Fibroblast of skin of right quadriceps (primary cell): ENCODE measurements at regions not wholly inside any gene's neighbourhood (a gene's known extent, or its start where the extent isn't known, plus 50 kb on each side); places are given as distances from the start of the nearest gene placed in this dataset.
"Not testable (repeated sequence)": the region's sequence is repeated elsewhere in the genome, so short reads cannot be mapped to it uniquely, and the experiment has no call there.

Experiments
- DNase-seq: peaks from one replicate; pipeline ENCODE4 v3.0.0-alpha.2; 2013

- DNase-seq, result no peak
Measured at GRCh38 chr11:70595452-70595851, 197.1 kb downstream of the CTTN start.

DNA sequence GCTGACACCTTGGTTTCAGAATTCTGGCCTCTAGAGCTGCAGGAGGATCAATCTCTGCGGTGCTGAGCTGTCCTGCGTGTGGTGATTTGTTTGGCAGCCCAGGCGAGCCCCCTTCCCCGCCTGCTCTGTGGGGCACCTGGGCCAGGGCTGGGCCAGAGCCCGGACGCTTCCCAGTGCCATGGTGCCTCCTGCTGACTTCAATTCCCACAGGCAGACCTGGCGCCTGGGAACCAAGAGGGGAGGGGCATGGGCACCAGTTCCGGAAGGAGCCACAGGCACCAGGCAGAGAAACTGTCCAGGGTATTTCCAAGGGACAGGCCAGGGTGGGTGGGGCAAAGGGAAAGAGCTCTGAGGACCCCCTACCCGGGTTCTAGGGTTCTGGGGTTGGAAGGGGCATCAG lies 197.8 kb downstream of the CTTN start:
- no peak for DNase-seq

DNA sequence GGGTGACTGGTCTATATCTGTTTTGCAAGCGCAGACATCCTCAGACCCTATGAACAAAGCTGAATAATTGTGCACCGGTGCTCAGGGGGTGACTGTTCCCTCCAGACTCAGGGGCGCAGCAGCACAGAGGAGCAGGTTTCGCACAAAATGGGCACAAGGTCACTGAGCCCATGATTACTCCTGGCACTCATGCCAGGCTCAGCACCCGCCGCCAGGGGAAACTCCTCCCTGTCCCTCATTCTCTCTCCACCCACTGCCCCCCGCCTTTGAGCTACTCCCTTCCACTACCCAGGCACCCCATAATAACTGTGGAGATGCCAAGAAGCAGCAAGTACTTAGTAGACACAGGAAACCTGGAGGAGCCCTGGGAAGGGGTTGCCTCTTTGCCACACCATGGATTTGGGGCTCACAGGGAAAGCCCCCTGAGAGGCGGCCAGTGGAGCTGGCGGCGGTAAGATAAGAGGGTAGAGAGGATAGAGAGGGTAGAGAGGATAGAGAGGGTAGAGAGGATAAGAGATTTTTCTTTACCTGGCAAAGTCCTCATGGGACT lies 198.8 kb downstream of the CTTN start:
- DNase-seq, result no peak

GRCh38 chr11:70597751-70598625 lies 199.7 kb downstream of the CTTN start:
- DNase-seq, result no peak

- DNase-seq, result not testable (repeated sequence)
Measured at GRCh38 chr11:70600911-70601415, 202.6 kb downstream of the CTTN start.

GRCh38 chr11:70601861-70602538 lies 203.7 kb downstream of the CTTN start:
- no peak for DNase-seq

DNA sequence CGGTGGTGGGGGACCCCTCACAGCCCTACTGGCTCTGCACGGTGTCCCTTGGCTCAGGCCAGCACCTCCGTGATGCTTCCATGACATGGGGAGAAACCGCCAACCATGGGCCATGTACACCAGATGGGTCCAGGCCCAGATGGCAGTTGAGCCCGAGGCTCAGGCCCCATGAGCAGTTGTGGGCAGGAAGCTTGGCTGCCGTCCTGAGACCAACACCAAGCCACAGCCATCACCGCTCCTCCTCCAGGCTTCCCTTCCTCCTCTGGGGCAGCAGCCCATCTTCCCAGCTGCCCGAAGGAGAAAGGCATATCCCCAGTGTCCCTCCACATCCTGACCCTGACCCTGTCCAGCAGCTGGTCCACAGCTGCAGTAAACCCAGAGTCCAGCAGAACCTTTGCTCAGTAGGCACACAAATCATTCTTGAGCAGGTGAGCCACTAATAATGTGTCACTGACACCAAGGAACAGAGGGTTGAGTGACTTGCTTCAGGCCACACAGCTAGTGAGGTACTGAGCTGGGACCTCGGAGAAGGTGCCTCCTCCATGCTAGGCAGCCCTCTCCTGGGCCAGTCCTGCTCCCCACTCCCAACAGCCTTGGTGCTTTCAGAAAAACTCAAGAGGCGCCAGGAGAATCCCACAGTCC lies 204.9 kb downstream of the CTTN start:
- no peak for DNase-seq

DNA sequence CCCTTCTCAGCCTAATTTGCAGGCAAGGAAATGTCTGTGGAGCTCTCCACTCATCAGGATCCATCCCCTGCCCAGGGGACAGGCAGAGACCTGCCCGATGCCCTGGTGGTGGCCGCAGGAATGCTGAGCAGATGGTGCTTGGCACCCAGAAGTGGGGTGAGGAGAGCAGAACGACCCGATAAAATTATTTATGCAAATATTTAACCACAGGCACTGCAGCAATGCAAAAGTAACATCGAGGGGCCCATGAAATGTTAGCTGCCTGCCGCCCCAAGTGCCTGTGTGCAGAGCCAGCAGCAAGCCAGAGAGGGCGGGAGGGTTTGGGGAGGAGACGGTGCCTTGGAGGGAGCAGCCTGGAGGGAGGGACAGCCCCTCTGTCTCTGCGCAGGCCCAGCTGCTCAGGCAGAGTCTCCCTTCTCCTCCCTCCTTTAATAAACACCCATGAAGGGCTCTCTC lies 205.5 kb downstream of the CTTN start:
- no peak for DNase-seq

GRCh38 chr11:70604221-70604620 lies 205.9 kb downstream of the CTTN start:
- no peak for DNase-seq

- no peak for DNase-seq
Measured at GRCh38 chr11:70604630-70605467, 206.5 kb downstream of the CTTN start.

DNA sequence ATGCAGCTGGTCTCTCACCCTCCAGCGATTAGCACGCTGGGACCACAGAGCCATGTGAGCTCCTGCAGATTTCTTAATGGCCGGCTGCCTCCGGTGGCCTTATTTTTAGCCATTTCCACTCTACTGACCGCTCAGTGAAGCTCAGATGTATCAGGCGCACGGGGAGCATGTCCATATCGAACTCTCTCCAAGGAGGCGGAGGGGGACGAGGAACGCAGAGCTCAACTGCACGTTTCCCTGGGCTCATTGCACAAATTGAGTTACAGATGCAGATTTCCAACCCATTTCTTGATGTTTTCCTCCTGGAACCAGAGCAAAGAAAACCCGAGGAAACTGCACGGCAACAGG lies 207.1 kb downstream of the CTTN start:
- DNase-seq, result no peak

DNA sequence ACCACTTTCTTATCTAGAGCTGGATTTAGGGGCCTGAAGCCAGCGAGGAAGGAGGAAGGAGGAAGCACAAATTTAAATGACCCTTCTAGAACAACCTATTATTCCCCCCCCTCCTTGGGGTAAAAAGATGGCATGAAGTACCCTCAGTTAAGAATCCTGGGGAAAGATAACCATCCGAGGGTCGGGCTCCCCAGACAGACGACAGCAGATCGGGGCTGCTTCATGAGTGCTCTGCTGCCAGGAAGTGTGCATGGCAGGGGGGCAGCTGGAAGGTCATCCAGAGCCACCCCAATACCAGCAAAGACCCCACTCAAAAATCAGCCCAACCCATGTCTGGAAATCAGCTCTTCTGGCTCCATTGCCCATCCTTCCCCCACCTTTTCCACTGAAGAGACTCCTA lies 207.5 kb downstream of the CTTN start:
- DNase-seq, result no peak

- no peak for DNase-seq
Measured at GRCh38 chr11:70606248-70606950, 208.1 kb downstream of the CTTN start.

GRCh38 chr11:70606951-70607330 lies 208.6 kb downstream of the CTTN start:
- DNase-seq, result no peak

DNA sequence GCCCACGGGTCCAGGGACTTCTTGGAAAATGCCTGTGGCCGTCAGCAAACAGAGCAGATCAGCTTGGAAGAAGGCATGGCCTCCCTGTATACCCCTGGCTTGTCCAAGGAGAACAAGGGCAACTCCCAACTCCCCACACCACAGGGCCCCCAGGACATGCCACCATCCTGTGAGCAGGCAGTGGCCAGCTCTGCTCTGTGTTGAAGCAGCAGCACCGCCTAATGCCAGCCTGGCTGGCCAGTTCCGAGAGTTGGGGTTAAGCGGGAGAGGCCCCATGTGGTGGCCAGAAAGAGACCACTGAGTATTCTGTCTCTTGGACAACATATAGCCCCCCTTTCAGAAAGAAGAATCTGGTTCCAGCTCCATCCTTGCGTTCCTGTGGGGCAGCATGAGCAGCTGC lies 209.2 kb downstream of the CTTN start:
- DNase-seq, result no peak

DNA sequence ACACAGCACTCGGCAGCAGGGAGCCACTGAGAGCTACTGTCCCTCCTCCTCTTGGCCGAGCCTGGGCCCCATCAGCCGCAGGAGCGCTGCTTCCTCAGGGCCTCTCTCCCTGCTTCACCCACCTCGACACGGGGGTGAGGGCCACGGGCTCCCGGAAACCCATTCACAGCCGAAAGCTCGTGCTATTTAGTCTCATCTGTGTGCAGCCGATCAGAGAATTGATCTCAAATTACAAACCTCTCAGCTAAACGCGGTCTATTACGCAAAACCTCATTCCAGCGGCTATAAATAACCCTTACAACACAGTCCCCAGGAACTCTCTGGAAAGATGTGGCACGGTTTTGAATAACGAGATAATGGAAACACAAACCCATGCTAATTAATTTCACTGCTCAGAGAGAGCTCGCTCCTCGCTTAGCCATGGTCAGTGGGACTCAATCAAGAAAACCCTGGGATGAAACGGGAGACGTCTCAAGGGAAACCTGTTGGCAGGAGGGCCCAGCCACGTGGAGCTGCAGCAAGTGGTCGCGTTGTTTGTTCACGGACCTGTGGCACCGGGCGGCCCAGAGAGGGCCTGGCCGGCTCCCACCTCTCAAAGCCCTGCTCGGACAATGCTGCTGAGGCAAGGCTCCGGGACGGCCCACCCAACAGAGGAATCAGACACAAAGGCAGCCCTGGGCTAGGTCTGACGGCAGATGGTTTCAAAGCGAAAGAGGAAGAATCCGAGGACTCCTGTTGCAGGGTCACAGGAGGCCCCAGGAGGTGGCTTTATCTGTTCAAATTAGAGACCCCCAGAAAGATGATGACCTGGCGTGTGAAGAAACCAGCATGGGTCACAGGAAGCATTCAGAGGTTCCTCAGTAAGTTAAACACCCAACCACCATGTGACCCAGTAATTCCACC lies 210.5 kb downstream of the CTTN start:
- peak; percentile 75 for DNase-seq

DNA sequence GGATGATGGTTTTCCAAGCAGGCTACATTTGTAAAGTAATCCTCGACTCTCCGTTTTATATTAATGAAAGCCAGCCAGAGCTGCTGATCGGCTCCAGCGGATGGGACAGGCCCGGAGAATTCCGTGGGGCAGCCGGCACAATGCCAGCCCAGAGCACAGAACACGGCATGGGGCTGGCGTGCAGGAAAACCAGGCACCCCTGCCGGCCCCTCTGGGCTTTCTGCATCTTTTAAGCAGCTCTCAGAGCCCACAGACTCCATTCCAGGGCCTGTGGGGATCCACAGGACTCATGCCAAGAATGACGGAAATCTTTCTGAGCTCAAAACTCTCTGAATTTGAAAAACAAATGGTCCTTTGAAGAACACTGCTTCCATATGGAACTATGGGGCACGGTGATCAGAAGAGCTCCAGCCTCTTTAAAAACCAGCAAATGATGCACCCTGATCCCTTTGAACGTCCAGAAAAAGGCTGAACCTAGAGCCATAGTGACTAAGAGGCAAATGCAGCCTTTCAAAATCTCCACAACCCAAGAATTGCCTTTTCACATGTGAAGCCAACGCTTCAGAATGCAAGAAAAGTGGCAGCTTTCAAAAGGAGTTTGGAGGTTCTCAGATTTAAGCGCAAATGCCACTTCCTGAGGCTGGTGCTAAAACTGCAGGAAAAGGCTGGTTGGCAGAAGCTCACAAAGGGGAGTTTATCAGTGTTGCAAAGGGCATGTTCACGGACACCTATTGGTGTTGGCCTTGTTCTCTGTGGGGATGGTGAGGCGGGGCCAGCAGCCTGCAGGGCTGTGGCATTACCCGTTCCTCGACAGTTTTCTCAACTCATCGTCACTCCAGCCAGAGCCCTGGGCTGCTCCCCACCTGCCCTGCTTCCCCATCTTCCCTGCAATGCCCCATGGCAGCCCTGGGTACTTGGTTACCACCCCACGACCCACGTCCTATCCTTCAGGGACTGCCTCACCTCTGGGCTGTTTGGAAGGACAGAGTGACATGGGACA lies 212.5 kb downstream of the CTTN start:
- DNase-seq, result peak; percentile 69

DNA sequence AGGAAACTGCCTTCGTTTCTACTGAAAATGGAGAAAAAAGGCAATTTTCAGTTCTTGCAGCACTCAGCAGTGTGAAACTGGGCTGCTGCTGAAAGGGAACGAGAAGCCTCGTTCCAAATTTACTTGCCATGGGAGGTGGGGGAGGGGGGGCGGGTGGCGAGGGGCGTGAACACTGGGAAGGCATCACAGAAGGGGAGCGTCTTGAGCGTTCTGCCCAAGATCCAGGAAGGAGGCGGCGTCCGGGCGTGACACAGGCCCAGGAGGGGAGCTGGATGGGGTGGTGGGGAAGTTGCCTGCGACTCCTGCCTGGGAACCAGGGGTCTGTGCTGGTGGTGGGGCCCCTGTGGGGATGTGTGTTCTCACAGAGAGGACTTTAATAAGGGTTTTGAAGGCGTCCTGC lies 213.5 kb downstream of the CTTN start:
- no peak for DNase-seq

GRCh38 chr11:70612459-70613141 lies 214.3 kb downstream of the CTTN start:
- DNase-seq, result no peak
